Cardiac septum (tissue), 1 donor: ENCODE measurements at regions not wholly inside any gene's neighbourhood (a gene's known extent, or its start where the extent isn't known, plus 50 kb on each side); places are given as distances from the start of the nearest gene placed in this dataset.
"Not testable (repeated sequence)": the region's sequence is repeated elsewhere in the genome, so short reads cannot be mapped to it uniquely, and the experiment has no call there.

Source experiments
- DNase-seq: peaks from one replicate; pipeline ENCODE4 v3.0.0-alpha.2; 2020; ENCODE audit warnings: low spot score
- intact Hi-C: fragments of 100-400 bp; cut with DNase I; formaldehyde crosslinking; loops from one replicate; pipeline ENCODE4 v1.14.0; 2022
- donor health status: DM: no; HTN: no; CAD: no.

DNA sequence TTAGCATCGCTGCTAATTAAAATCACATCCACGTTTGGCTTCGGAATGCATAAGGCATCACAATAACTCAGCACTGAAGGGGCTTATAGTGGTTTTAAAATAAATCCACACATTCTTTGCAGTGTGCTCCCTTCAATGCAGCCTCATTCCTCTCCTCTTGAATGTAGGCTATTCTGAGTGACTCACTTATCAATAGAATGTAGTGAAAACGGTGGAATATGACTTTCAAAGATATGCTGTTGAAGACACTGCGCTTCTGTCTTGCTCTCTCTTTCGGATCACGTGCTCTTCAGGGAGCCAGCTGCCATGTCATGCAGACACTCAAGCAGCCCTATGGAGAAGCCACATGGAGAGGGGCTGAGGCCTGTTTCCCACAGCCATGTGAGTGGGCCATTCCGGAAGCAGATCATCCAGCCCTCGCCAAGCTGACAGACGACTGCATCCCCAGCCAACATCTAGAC is 87.4 kb downstream of the CRYGS start:
- intact Hi-C loops: no loop called here
- no peak for DNase-seq

DNA sequence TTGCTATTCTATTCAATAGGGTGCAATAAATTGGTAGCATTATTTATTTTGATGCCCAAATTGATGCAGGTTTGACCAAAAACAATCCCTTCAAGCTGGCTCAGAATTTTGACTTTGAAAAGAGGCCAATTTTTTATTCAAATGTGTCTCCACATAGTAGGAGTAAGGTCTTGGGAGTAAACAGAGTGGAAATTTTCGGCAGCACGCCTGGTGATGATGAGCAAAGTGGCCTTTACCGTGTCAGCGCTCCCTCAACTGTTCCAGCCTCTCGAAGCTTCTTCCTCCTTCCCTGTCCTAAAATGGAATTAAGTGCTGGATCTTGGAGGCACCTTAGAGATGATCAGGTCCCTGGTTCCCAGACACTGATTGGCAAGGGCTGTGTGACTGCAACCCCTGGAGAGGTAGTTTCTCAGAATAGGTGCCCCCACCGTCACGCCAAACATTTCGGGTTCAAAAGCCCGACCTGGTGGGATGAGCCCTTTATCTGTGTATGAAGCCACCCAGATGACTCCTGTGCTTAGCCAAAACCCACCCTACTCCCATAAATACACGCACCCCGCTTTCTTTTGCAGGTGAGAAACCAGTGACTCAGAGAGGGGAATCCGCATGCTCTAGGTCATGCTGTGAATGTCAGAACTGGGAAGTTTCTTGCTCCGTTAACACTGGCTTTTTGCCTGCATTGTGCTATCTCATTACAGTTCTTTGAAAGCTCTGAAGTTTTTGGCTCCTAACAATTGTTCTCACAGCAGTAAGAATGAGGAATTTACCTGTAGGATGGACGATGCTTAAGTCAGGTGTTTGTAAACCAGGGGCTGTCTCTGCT is 89.1 kb downstream of the CRYGS start:
- DNase-seq: no peak
- intact Hi-C loops: no loop called here

DNA sequence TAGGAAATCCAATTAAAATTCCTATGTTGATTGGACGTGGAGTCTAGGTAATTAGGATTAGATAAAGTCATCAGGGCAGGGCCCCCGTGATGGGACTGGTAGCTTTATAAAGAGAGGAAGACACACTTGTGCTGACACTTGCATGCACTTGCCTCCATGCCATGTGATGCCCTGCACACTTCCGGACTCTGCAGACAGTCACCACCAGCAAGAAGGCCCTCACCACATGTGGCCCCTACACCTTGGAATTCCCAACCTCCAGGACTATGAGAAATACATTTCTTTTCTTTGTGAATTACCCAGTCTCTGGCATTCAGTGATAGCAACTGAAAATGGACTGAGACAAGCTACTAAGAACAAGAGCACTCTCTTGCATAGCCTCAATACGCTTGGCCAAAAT is 90.6 kb downstream of the CRYGS start:
- intact Hi-C loops: no loop called here
- no peak for DNase-seq

DNA sequence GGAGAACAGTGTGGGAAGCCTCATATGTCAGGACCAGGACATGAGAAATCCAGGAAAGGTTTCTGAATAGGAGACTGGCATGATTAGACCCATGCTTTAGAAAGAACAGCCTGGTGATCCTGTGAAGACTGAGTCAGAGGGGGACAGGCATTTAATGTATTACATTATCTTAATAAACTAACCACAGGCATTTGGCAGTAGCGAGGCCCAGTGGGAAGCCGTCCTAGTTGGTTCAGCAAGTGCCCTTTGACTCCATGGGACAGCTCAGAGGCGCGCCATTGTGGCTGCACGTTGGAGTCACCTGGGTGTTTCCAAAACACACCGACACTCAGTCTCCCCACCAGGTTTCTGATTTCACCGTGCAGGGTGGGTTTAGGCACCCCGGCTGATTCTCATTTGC is 90.5 kb upstream of the DGKG start:
- DNase-seq: no peak
- intact Hi-C loops: no loop called here

DNA sequence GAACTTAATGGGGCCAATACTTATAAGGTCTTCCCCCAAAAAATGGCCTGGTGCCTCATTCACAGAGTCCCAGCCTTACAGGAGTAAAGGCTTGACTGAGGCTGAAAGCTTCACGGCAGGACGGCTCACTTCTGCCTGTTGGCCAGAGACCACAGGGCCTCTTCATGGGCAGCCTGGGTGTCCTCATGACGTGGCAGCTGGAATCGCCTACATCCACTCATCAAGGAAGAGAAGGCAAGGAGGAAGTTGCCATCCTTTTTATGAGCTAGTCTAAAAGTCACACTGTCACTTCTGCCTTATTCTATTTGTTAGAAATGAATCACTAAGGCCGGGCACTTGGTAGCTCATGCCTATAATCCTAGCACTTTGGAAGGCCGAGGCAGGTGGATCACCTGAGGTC is 89.3 kb upstream of the DGKG start:
- no peak for DNase-seq
- intact Hi-C loops: no loop called here

DNA sequence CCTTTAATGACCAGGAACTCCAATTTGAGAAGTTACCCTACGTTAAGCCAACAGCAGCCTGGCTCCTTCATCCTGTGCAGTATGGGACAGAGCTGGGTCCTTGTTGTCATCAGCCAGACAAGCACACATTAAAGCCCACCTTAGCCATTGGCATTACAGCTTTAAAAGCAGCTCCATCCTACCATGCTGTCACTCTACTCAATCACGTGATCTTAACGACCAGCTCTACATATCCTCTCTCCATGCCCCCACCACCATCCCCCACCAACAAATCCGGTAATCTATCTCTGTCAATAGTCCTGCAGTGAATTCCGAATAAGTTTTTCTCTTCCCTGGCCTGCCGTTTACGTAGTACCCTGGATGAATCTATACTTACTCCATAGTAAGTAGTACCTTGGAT is 82.9 kb upstream of the DGKG start:
- intact Hi-C loops: loop anchor here (5.0 kb wide), 3 partner anchors 38 to 83 kb away; partner anchors contain the start of gene DGKG
- no peak for DNase-seq

DNA sequence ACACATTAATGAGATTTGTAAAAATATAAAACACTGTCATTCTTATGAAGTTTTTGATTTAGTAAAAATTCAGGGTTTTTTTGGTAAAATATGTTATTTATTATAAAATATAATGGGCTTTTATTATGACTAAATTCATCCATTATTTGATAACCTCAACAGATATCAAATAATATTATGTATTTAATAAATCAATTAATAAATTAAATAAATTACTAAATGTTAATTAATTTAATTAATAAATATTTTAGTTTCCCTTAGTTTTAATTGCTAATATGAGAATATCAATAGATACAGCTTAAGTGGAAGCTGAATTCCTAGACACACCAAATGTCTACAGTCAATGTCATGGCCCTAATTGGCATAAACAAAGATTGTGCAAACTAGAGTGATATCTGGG is 82.3 kb upstream of the DGKG start:
- DNase-seq: no peak
- intact Hi-C loops: loop anchor here (5.0 kb wide), 3 partner anchors 37 to 82 kb away; partner anchors contain the start of gene DGKG

DNA sequence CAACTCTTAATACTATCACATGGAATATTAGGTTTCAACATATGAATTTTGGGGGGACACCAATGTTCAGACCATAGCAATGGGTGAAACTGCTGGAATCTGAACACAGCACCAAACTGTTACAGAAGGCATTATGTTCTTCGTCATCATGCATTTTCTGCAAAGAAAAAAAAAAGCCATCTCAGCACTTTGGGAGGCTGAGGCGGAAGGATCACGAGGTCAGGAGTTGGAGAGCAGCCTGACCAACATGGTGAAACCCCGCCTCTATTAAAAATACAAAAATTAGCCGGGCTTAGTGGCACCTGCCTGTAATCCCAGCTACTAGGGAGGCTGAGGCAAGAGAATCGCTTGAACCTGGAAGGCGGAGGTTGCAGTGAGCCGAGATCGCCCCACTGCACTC is 80.9 kb upstream of the DGKG start:
- not testable (repeated sequence) for DNase-seq
- intact Hi-C loops: loop anchor here (5.0 kb wide), 3 partner anchors 36 to 81 kb away; partner anchors contain the start of gene DGKG

DNA sequence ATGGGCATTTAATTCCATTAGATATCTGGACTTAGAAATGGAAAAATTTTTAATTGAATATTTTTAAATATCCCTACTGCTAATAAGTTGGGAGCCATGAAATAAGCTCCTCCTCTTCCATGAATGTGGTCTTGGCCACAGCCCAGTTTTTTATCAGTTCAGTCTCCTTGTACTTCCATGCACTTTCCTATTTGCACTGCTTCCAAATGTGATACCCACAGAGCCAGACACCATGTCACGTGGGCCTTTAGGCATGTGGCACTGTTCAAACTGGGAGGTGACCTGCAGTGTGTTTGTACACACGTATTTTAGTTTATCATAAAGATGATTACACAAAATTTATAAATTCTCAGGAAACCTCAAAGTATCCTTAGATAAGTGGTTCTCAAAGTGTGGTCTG is 80.1 kb upstream of the DGKG start:
- DNase-seq: no peak
- intact Hi-C loops: loop anchor here (5.0 kb wide), 3 partner anchors 35 to 80 kb away; partner anchors contain the start of gene DGKG

DNA sequence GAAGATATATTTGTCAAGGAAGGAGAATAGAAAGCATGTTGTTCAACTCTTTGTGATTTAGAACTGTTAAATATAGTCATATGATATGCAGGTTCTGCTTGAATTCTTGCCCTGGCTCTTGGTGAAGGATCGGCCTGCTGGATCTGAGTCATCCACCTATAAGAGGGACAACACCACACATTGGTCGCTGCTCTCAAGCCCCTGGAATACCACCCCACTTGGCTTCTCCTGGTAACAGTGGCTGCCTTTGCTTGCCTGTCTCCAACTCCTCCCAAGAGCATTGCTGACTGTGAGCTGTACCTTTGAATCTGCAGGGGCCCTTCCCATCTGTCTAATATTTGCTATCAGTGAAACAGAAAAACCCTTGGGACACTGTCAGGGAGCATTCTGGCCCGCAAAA is 78.9 kb upstream of the DGKG start:
- no peak for DNase-seq
- intact Hi-C loops: loop anchor here (5.0 kb wide), 3 partner anchors 34 to 79 kb away; partner anchors contain the start of gene DGKG

DNA sequence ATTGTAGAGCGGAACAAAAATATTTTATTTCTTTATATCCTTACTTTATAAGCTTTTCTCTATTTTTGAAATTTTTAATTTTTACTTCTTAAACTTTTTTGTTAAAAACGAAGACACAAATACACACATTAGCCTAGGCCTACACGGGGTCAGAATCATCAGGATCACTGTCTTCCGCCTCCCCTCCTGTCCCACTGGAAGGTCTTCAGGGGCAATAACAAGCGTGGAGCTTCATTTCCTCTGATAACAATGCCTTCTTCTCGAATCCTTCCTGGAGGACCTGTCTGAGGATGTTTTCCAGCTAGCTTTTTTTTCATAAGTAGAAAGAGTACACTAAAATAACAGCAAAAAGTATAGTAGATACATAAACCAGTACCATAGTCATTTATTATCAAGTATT is 77.7 kb upstream of the DGKG start:
- intact Hi-C loops: loop anchor here (5.0 kb wide), 3 partner anchors 32 to 77 kb away; partner anchors contain the start of gene DGKG
- no peak for DNase-seq

DNA sequence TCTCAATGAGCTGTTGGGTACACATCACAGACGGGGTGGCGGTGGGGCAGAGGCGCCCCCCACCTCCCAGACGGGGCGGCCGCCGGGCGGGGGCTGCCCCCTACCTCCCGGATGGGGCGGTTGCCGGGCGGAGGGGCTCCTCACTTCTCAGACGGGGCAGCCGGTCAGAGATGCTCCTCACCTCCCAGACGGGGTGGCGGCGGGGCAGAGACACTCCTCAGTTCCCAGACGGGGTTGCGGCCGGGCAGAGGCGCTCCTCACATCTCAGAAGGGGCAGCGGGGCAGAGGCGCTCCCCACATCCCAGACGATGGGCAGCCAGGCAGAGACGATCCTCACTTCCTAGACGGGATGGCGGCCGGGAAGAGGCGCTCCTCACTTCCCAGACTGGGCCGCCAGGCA is 73.3 kb upstream of the DGKG start:
- intact Hi-C loops, DNase-seq: not testable (repeated sequence)

DNA sequence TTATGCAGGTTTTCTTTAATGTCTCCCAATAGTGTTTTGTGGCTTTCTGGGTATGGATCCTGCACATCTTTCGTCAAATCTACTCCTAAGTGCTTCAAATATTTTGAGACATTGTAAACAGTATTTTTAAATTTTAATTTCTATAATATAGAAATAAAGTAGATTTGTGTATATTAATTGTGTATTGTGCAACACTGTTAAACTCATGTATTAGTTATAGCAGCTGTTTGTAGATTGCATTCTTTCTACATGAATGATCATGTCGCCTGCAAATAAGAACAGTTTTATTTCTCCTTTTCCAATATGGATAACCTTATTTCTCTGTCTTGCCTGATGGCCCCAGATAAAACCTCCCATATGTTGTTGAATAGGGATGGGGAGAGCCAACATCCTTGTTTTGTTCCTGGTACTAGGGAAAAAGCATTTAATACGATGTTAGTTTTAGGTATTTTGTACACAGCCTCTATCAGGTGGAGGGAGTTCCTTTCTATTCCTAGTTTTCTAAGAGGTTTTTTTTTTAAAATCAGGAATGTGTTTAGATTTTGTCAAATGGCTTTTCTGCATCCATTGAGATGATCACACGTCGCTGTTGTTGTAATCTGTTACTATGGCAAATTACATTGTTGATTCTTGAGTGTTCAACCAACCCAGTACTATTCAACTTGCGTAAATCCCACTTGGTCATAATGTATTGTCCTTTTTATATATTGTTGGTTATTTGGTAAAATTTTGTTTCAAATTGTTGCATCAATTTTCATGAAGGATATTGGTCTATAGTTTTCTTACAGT is 71.1 kb upstream of the DGKG start:
- DNase-seq: no peak
- intact Hi-C loops: no loop called here

DNA sequence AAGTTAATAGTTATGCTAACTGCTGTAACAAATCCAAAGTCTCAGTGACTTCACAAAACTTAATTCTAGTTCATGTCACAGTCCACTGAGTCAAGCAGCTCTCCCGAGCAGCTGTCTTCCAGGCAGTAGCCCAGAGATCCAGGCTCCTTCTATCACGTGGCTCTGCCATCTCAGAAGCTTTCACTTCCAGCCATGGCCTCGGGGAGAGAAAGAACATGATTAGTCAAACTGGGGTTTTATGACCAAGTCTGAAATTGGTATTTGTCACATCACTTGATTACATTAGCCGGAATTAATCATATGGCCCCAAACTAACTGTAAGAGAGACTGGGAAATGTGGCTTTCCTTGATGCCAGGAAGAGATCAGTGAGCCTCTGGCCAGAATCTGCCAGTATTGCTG is 70.2 kb upstream of the DGKG start:
- no peak for DNase-seq
- intact Hi-C loops: no loop called here

DNA sequence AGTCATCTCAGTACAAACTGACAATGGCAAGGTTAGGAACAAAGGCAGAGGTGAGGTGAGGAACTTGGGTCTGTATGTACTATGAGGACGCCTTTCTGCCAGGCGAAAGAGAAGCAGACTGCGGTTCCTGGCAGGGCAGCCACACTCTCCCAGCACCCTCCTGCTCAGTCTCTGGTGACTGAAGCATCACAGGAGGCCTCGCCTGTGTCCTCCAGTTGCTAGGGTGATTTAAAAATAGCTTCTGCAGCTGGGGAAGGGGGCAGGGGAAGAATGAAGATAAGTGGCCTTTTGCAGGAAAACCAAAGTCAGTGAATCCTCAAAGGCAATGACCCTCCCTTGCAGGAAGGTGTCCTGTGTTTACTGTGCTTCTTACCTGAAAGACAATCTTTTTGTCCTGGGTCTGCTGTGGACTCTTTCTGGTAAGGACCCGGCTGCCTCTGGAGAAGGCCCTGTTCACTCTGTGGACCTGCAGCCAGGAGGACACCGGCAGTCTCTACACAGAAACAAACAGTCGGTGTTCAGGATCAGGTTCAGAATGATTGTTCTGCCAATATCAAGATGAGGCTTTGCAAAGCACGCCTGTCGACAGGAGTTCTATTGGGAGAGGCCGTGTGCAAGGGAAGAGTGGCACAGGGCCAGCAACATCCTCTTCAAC is 65.7 kb upstream of the DGKG start:
- intact Hi-C loops: loop anchor here (2.0 kb wide), 1 partner anchor 21 kb away; no protein-coding TSS in a partner anchor
- DNase-seq: no peak

DNA sequence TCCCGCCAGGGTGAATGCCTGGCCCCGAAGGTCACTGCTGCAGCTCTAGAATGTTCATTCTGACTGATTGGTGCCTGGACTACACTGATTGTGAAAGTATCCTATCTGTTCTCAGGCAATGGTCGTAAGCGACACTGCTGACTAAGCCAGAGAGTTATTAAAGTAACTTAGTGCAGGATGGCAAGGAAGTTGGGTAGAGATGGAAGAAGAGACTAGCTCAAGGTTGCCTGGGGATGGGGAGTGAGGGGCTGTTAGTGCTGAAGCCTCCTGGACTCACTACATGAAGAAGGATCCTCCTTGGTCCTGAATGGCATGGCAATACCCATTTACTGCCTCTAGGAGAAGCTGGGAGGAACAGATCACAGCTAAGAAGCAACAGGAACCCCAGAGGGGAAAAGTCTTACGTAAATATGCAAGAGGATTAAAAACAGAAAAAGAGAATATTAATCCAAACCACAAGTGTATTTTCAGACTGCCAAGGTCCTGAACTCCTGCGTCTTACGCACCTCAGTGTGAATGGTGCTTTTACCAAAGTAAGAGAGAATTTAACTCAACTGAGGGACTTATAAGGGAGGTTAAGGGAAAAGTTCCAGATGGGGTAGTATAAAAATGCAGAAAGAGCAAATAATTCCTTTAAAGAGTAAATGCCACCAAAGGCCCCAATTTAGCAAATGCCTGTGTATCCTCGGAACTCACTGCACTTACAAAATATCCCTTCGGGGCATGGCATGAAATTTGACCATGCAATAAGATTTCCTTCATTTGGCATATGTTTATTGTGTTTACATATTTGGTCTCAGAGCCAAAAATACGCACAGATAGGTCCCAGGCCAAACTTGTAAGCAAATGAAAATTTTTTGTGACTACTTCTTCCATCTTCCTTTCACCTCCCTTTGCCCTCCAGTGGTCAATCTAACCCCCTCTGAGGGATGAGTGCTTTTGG is 64.0 kb upstream of the DGKG start:
- intact Hi-C loops: loop anchor here (2.0 kb wide), 1 partner anchor 19 kb away; no protein-coding TSS in a partner anchor
- no peak for DNase-seq

DNA sequence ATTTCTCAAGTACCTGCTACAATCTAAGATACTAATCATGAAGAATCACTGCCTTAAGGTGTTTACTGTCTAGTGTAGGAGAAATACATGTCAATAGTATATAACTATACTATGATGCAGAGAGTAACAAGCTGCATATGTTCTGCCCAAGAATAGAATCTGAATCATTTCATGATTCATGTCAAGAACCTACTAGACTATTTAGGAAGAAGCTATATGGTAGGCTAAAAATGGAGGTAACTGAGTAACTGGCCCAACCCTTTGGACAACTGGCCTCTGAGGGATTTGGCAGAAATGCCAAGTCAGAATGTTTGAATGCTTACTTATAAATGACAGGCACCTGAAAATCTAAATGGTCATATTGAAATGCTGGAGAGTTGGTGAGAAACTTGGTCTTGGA is 59.9 kb upstream of the DGKG start:
- intact Hi-C loops: no loop called here
- DNase-seq: no peak

DNA sequence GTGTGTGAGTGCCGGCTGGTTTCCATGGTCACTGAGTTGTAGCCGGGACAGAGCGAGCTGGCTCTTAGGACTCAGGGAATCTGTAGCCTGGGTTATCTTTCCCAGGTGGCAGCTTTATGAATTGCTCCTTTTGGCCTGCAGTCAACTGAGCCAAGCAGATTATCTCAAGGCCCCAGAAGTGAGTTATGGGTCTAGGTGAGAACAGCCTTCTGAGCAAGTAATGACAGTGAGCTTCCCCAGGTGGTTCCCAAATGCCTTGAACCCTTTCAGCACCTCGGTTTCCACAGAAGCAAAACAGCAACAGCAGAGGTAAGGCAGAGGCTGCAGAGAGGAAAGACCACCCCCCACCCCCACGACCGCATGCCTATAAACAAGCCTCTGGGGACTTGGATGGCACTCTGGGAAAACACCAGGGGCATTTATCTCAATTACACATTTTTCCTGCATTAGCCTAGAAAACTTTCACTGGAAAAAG is 56.7 kb upstream of the DGKG start:
- intact Hi-C loops: no loop called here
- no peak for DNase-seq

DNA sequence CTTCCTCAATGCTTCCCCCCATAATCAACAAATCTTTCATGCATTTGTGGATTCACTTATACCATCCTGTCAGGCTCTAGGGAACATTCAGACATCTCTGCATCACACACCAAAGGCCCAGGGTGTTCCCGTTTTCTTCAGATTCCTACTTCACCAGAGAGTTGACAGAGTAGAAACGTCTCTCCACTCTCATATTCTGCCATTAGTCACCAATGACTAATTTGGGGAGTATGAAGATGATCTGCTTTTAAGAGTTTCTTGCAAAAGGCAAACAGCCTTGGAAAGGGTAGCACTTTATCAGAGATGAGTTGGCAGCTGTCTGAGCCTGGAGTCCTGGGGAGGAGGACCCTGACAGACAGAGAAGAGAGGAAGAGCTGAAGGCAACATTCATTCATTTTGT is 55.8 kb upstream of the DGKG start:
- DNase-seq: no peak
- intact Hi-C loops: no loop called here
